ENCODE measurements at regions not wholly inside any gene's neighbourhood (a gene's known extent, or its start where the extent isn't known, plus 50 kb on each side); places are given as distances from the start of the nearest gene placed in this dataset.

DNA sequence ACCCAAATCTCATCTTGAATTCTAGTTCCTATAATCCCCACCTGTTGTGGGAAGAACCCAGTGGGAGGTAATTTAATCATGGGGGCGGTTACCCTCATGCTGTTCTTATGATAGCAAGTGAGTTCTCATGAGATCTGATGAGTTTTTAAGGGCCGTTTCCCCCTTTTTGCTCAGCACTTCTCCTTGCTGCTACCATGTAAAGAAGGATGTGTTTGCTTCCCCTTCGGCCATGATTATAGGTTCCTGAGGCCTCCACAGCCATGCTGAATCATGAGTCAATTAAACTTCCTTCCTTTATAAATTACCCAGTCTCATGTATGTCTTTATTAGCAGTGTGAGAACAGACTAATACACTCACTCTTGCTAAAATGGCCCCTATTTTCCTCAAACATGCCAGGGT, 374.7 kb downstream of the TUSC7 start:
- no peak for TF ChIP-seq CTCF (IDR thresholded peaks at IDR 0.05)

- no peak for TF ChIP-seq CTCF (IDR thresholded peaks at IDR 0.05)
Observed at GRCh38 chr3:117084739-117085270, 375.2 kb downstream of the TUSC7 start.

DNA sequence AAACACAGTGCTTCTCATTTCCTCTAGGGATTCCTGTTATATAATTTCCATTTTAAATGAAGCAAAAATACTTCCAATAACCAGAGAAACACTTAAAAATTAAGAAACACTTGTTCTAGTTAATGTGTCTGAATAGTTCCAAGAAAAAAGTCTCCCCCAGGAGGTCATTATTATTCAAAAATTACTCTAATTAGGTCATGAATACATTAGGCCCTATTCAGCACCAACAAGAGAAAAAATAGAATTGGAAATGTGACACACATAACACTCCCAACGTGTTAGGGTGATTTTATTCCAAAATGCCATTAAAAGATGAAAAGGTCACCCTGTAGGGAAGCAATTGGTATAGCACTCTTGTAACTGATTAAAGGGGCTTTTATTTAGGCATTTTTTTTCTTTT, 382.1 kb downstream of the TUSC7 start:
- no peak for TF ChIP-seq CTCF (IDR thresholded peaks at IDR 0.05)

DNA sequence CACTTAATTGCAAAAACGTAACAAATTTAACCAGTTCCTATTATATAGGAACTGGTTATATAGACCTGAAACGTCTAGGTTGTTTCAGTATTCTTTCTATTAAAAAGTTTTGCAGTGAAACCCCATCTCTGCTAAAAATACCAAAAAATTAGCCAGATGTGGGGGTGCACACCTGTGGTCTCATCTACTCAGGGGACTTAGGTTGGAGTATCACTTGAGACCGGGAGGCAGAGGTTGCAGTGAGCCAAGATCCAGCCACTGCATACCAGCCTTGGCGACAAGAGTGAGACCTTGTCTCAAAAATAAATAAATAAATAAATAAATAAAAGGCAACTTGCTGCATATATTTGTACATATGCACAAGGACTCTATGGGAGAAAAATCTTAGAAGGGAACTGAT, 387.0 kb downstream of the TUSC7 start:
- TF ChIP-seq CTCF (IDR thresholded peaks at IDR 0.05): no peak

DNA sequence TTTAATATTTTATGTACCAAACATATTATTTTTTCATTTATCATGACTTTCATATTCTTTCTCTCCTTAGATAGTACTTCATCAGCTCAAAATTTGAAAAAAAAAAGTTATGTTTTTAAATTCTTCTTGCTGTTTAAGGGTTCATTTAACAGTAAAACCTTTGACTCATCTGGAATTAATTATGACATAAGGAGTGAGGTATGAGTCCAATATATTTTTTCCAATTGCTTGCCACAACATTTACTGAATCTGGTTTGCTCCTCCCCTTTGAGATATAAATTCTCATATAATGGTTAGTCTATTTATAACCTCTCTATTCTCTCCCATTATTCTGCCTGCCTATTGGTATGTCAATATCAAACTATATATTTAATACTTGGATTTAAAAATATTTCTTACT, 387.8 kb downstream of the TUSC7 start:
- no peak for TF ChIP-seq CTCF (IDR thresholded peaks at IDR 0.05)

- no peak for TF ChIP-seq CTCF (IDR thresholded peaks at IDR 0.05)
Observed at GRCh38 chr3:117101697-117102096, 392.1 kb downstream of the TUSC7 start.

DNA sequence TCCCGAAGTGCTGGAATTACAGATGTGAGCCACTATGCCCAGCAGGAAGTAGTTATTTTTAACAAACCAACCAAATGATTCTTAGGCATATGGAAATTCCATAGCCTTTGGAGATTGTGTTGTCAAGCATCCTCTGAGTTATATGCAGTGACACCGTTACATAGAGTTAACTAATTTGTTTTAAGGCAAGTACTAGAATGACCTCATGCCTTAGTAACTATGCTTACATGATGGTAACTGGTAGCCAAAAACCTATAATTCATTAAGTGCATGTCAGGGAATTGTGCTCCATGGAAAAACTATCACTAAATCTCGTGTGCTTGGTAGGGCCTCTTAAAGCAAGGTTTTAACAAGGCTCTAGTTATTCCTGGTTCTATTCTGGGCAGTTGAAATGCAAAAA, 392.8 kb downstream of the TUSC7 start:
- TF ChIP-seq CTCF (IDR thresholded peaks at IDR 0.05): no peak

DNA sequence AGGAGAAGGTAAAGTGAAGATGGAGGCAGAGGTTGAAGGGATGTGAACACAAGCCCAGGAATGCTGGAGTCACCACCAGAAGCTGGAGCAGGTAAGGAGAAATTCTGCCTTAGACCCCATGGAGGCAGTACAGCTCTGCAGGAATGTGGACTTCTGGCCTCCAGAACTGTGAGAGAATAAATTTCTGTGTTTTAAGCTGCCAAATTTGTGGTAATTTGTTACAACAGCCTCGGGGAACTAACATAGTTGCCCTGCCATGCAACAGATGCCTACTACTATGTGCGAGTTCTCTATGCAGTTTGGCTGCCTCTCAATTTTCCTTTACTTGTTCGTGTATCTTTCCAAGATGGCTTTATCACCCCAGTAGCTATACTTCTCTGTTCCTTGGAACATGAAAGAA, 394.1 kb downstream of the TUSC7 start:
- no peak for TF ChIP-seq CTCF (IDR thresholded peaks at IDR 0.05)

Data from LNCAP (cell line).